GM21619 (cell line): ENCODE measurements at regions not wholly inside any gene's neighbourhood (a gene's known extent, or its start where the extent isn't known, plus 50 kb on each side); places are given as distances from the start of the nearest gene placed in this dataset.

Experiments used
- ATAC-seq: cut with Tn5 transposase; IDR thresholded peaks from one replicate; pipeline ENCODE4 v1.9.1; 2021; ENCODE audit not compliant: unreplicated experiment

DNA sequence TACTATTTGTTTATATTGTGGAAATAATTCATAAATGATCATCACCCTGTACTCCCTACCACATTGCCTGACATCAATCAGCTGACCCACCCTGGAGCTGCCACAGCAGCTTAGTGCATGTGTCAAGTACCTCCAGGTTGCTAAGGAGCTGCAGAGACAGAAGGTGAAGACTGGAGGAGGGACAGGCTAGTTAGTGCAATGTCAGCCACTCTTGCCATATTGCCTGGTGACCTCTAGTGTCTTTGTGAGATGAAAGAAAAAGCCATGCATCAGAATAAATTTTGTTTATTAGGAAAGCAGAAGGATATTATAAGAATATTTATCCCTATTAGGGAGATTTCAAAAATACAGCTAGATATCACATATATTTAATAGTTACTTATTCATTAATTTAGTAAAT, 243.9 kb upstream of the FAT4 start:
- no peak for ATAC-seq

DNA sequence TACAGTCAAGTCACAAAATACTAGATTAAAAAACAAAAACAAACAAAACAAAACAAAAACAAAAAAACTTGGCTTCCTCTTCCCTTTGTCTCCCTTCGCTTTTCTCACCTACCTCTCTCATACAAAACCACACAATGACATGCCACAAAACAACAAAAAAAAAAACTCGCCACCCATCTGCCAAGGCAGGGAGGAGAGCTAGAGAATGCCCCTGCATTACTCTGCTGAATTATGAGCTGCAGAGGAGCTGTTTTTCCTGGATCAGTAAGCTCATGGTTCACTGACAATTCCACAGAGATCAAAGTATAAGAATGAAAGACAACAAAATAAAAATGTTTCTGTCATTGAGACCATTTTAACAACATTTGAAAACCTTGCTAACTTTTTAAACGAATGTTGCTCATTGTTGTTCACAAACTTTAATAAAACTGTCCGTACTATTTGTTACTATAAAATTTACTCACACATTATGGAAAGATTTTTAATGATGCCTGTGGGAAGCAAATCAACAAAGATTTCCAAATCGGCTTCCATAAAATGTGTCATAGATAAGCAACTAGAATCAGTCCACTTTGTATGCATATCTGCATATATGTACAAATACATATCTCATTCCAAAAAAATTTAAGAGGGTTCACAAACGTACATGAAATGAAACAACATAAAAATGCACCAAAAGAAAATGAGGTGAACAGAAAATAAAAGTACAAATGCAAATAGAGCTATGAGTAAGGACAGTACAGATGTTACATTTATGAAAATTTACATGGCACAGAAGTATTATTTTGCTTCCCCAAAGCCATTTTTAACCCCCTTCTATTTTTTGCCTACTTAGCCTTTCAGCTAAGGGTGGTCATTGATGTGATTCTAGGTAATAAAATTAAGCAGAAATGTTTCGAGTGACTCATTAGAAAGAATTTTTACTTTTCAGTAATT, 252.4 kb upstream of the FAT4 start:
- ATAC-seq, result no peak

DNA sequence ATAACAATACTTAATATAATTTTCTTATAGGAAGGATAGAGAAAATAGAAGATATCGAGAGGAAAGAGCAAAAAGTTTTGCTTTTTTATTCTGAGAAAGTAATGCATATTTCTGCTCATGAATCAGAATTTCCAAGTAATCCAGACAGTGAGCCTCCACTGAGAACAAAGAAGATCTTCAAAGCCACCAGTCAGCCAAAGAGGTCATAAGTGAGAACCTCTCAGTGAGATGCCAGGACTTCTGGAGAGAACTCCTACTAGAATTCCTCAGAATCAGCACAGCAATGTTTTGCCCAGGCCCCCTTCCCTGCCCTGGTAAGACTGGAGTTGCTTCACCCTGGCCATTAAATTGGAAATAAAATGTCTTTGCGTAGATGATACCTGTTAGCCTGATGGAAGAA, 254.4 kb upstream of the FAT4 start:
- ATAC-seq, result no peak

DNA sequence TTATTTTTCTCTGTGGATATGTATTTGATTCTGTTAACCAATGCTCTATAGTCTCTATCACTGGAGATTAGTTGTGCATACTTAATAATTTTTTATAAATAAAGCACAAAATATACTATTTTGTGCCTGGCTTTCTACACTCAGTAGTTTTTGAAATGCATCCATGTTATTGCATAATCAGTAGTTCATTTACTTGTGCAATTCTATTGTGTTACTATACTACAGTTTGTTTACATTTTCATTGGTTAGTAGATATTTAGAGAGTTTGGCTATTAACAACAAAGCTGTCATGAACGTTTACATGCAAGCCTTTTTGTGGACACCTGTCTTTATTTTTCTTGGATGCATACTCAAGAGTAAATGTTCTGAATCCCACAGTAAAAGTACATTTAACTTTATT, 265.0 kb upstream of the FAT4 start:
- ATAC-seq, result no peak

DNA sequence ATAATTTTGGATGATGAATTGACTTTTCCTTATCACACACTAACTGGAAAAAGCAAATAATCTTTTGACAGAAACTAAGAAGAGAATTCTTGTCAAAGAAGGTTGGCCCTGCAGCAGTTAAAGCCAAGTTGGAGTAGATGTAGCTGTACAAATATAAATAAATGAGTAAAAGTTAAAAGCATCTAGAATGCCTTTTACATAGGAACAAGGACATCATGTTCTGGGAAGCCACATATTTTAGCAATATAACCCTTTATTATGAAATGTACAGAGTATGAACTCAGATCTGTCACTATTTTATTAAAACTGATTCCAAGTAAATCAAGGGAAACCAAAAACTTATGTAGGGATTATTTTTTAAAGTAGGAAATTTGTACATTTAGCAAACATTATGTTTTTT, 269.4 kb upstream of the FAT4 start:
- no peak for ATAC-seq

DNA sequence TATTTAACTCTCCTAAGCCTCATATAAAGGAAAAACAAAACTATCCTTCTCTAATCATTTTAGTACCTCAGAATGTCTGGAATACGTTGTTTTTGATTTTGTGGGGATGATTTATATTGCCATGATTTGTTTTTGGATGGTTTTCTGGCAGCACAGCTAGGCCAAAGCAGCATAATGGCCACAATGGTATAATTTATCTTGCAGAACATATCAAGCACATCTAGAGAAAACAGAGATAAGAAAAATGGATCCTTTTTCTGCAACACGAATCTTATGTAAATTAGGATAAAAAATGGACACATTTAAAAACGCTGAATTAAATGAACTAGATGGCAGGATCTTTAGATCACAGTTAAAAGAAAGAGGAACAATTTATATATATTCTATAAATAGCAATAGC, 269.9 kb upstream of the FAT4 start:
- ATAC-seq, result no peak

DNA sequence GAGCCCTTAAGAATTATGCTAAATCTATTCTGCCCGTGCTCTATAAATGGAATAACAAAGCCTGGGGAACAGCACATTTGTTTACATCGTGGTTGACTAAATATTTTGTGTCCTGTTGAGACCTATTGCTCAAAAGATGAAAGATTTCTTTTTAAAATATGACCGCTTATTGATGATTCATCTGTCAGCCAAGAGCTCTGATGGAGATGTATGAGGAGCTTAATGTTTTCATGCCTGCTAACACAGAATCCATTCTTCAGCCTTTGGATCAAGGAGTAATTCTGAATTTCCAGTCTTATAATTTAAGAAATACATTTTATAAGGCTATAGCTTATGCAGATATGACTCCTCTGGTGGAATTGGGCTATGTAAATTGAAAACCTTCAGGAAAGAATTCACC, 271.3 kb upstream of the FAT4 start:
- no peak for ATAC-seq

DNA sequence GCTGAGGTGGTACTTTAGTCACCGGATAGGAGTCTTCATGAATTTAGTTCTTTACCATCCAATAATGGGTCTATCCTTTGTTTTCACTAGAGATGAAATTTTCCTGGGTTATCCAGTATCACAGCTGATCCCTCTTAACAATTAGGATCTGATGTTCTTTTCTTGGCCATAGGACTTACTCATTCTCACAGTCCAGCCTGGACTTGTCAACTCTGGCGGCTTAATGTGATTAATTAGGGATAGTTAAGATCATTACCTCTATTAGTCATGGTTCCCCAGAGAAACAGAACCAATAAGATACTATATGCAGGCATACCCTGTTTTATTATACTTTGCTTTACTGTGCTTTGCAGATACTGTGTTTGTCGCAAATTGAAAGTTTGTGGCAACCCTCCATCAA, 272.7 kb upstream of the FAT4 start:
- ATAC-seq, result no peak

DNA sequence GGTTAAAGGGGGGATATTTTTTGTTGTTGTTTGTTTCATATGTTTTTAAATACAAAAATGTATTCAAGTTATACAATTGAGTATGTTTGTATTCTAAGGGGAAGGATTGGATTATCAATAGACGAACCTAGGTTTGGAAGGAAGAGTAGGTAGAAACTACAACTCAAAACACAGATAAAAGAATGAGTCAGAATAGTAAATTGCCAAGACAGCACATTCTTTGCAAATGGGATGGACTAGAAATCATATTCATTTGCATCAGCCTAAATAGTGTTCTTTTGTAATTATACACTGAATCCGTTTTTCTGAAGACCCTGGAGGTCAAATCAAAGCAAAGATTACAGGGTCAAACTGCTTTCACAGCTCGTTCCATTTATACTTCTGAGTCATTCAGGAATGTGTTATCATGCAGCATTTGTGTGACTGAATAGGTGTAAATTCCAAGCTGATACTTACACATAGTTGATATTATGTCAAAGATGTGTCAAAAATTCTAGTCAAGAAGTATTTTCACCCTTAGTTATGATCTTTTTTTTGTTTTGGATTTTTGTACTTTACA, 273.3 kb upstream of the FAT4 start:
- no peak for ATAC-seq

DNA sequence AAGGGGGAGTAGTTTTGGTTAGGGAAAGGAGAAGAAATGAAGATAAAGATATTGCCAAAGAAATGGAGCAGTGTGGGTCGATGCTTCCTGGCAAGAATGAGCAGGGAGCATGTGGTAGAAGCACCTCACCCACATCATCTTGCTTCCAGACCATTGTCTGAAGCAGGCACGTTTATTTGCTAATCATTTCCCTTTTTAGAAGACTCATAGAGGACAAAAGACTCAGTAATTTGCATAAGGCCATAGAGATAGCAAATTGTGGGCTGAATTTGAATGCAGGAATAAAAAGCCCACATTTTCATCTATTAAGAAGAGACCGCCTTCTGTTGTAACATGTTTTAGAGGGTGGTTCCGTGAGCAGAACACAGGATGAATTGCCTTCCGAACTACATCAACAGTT, 275.2 kb upstream of the FAT4 start:
- no peak for ATAC-seq

DNA sequence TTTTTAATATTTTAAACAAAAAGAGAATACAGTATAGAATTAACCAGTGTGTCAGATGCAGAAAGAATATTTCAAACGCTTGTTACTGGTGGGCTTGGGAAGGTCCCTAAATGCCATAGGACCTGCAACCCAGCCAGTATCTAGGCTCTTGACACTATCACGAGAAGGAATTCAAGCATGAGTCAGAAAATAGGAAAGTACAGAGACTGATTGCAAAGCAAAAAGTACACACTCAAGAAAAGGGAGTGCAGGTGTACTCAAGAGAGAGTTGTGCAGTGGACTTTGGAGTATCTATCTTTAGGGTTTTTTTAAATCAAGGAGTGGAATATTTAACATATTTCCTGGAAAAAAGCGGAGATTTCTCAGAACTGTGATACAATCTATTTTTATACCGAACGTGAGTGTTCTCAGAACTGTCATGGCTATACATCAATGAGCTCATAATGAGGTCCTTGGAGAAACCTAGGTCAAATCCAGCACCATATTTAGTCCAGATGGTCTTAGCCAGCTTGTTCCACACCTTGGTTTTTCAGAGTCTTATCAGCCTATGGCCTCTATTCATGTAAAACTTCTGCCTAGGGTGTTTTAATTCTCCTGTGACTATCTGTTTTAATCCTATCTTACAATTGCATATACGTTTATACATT, 291.8 kb upstream of the FAT4 start:
- no peak for ATAC-seq

DNA sequence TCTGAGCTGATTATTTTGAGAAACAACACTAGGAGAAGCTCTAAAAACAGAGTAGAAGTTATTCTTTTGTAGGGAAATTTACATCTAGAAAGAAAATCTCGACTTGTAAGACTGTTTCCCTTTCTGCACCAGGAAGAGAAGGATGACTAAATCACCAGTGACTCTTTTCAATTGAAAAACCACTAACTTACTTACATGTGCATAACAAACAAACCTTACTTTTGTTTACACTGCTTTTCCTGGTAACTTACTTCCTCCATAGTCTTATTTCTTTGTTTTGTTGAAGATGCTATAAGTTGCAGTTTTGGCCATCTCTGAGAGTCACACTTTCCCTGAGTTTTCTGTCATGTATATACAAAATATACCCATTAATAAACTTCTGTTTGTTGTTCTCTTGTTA, 293.6 kb upstream of the FAT4 start:
- no peak for ATAC-seq

DNA sequence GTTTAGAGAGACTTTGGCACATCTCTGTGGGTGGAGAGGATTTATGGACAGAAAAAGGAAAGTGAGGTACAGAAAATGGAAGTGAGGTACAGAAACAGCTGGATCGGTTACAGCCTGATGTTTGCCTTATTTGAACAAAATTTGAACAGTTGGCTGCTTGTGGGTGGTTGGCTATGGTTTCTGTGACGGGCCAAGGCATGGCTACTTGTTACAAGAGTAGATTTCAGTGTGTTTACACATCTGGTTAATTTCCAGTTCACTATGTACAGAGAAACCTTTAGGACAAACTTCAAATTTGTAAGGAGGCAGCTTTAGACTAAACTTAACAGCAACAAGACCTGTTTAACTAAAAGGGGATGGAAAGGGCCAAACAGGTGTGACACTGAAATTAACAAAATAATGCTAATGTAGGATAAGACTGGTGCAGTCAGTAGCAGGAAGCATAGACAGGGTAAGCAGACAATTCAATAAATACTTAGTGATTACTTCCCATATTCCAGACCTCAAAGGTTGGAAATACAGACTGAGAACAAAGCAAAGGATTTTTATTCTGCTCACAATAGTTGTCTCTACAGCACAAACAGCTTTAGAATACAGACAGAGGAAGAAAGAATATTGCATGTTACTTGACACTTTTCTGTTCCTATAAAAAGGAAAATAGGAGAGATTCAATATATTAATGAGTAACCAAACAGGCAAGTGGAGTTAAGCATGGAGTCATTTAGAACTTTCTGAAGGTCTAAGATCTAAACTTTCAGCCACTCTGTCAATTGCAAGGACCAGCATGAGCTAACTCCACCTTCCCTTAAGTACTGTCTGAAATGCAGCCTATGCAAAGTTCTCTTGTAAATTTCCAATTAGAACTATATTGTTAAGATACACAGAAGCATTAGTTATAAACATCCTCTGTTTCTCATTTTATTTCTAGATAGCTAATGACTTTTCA, 294.4 kb upstream of the FAT4 start:
- ATAC-seq, result no peak

DNA sequence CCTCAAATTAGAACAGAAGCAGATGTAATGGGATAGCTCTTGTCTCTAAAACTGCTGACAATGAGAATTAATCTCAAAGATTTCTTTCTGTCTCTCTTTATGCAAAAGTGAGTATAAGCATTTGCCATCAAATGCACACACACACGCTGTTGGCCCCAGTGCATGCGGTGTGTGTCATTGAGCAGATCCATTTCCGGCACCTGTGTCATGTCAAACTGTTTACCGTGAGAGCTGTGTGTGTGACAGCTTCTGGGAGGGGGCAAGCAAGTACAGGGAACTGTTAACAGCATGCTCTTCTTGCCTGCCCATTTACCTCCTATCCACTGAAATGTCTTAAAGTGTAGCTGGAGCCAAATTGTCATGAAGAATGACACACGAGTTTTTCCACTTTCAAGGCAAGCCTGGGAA, 297.9 kb upstream of the FAT4 start:
- no peak for ATAC-seq

DNA sequence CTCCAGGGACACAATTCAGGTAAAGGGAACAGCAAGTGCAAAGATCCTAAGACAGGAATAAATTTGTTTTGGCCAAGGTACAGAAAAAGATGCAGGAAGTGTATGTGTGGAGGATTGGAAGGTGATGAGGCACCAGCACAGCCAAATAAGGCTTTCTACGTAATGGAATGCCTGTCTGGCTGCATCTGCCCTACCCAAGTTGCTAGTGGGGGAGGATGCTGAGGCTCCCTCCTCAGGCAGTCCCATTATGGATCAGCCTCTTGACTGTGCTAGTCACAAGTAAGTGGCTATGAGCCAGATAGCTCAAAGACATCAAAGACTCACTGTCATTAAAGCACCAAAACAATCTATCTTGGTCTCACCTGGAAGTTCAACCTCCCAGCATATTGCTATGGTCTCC, 300.9 kb upstream of the FAT4 start:
- ATAC-seq, result no peak

DNA sequence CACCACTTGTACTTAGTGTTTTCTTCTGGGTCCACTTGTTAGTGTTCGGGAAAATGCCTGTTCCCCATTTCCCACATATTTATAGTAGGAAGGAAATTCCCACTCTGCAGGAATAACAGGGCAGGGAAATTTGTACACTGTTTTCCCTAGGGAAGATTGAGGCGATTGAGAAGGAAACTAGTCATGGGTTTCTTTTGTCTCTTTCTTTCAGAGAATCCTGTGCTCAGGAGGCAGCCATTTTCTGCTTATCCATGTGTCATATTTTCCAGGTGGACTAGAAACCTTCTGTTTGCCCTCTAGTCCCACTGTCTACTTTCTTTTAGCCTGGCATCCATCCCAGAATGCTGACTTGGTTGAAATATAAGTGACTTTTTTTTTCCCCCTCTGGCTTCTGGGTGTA, 299.1 kb upstream of the ANKRD50 start:
- no peak for ATAC-seq

DNA sequence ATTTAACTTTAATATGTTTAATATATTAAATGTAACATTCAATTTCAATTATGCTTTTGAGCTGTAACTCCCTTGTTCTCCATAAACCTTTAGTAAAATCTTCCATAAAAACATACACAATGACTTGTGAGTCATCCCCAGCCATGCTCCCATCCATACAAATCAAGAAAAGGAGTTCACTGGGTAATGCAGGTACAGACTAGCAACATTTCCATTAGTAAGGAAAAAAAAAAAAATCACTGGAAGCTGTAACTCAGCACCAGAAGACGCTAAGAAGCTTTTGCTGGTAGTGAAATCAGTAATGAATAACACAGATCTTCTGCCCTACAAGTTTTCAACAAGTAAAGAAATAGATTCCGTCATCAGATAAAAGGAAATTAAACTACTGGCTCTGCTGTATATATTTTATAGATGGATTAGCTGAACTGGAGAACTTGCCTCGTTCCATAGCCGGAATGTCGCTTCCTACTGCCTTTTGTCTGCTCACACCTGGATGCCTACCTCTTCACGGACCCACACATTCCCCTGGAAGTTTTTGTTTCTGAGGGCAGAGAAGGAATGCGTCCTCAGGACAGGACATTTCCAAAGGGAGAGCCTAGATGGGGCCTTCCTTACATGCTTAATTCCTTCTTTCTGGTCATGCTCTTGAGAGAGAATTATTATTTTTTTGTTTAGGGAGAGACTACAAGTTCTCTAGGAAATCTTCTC, 298.4 kb upstream of the ANKRD50 start:
- ATAC-seq, result no peak

DNA sequence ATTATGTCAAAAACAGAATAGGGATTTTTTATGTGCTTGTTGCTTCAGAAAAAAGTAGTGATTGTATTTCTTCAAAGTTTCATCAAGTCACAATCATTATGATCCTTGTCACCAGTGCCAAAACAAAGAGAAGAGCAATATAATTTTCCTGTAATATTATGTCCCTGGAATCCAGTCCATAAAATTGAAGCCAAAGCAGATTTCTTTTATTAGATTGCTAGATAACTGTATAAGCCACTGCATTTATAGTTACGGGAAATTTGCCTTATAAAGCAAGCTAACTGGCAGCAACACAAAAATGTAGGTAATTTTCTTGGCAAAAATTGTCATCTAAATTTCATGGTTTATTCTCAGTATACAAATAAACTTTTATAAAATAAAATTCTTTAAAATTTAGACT, 296.1 kb upstream of the ANKRD50 start:
- ATAC-seq, result no peak

DNA sequence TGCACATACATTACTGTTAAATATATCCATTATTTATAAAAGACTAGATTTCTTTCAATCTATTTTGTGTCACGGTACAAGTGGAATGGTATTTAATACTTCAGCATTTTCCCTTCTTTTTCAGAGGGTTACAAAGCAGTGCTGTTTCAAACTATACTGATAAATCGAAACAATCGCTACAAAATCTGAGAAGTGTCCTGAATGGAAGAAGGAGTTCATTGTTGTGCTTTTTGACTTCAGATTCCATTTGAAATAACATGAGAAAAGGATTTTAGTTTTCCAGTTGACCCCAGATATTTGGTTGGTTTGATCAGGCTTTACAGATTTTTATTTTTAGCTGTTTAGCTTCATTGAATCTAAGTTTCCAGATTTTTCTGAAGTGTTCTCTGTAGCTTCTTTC, 292.1 kb upstream of the ANKRD50 start:
- ATAC-seq, result no peak

DNA sequence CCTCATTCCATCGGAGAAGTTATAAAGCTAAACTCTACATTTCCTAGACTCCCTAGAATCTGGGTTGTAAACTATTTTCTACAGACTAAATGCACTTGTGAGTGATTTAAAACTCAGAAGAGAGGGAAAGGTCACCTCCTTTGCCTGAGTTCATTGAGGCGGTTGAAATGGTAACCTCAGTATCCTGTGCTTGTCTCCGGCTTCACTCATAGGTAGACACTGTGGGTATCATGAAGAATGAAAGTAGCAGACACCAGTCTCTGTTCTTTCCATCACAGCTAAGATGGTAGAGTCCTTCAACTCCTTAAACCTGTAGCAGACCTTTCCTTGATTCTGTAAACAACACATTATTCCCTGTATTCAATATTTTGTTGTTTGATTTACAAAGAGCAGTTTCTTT, 291.3 kb upstream of the ANKRD50 start:
- no peak for ATAC-seq

DNA sequence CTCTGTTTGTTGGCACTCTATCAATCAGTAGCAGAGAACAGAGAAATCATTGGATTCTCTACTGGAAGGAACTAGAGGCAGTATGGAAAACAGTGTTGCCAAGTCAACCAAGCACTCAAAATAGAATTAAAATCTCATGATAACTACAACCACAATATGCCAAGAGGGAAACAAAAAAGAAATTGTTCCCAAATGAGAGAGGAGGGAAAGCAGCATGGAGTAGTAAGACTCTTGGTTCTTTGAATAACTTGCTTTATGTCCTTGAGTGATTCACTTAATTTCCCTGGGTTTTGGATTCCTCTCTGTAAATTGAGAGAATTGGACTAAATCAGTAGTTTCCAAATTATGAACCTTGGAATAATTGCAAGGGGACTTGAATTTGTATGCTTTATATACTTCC, 285.5 kb upstream of the ANKRD50 start:
- no peak for ATAC-seq
